CD8-positive, alpha-beta memory T cell (primary cell): ENCODE measurements at regions not wholly inside any gene's neighbourhood (a gene's known extent, or its start where the extent isn't known, plus 50 kb on each side); places are given as distances from the start of the nearest gene placed in this dataset.

Experiments
- CTCF ChIA-PET: fragments of 350-600 bp; sonication (Branson Sonifier 250); formaldehyde crosslinking; loops from one replicate; lab custom pipeline; 2021; ENCODE audit warnings: antibody characterized with exemption; lab: Charles Lee
- POLR2A ChIA-PET: fragments of 350-600 bp; sonication (Branson Sonifier 250); formaldehyde crosslinking; loops from one replicate; lab custom pipeline; 2021; ENCODE audit warnings: antibody characterized with exemption; lab: Charles Lee
- DNase-seq, 5 donors: peaks; one replicate each; pipeline versions ENCODE4 v3.0.0 to v3.0.0-alpha.2; 2020 to 2022; ENCODE audit warnings: mixed read lengths in 1 of 5
- H3K27ac ChIP-seq: one replicate; pipeline ENCODE4 v1.7.0; 2013; ENCODE audit warnings: low read depth, mild to moderate bottlenecking, low read length, moderate library complexity
- H3K27me3 ChIP-seq: 2 replicates; pipeline ENCODE4 v1.7.0; 2013; ENCODE audit warnings: low read length, mild to moderate bottlenecking; ENCODE audit not compliant: insufficient read depth, poor library complexity, severe bottlenecking
- H3K36me3 ChIP-seq: 2 replicates; pipeline ENCODE4 v1.7.0; 2013; ENCODE audit warnings: mild to moderate bottlenecking, low read length, moderate library complexity; ENCODE audit not compliant: insufficient read depth
- H3K4me1 ChIP-seq: 2 replicates; pipeline ENCODE4 v1.7.0; 2013; ENCODE audit warnings: mild to moderate bottlenecking, low read length, moderate library complexity; ENCODE audit not compliant: insufficient read depth
- H3K4me3 ChIP-seq: 2 replicates; pipeline ENCODE4 v1.7.0; 2013; ENCODE audit warnings: mild to moderate bottlenecking, low read length
- H3K9me3 ChIP-seq: 2 replicates; pipeline ENCODE4 v1.7.0; 2013; ENCODE audit warnings: mild to moderate bottlenecking, low read length
- H3K27ac Mint-ChIP-seq, 8 donors: one replicate each; pipeline ENCODE4 v1.8.0; 2020 to 2021; ENCODE audit warnings: mixed read lengths in 8 of 8, mild to moderate bottlenecking in 6 of 8, inconsistent platforms in 3 of 8, moderate library complexity in 3 of 8
- H3K27me3 Mint-ChIP-seq, 2 donors: one replicate each; pipeline ENCODE4 v1.8.0; 2020 to 2021; ENCODE audit warnings: mixed read lengths in 2 of 2, mild to moderate bottlenecking in 1 of 2, moderate library complexity in 1 of 2
- H3K36me3 Mint-ChIP-seq, 3 donors: one replicate each; pipeline ENCODE4 v1.8.0; 2020 to 2021; ENCODE audit warnings: mixed read lengths in 3 of 3, inconsistent platforms in 1 of 3, mild to moderate bottlenecking in 1 of 3
- H3K4me1 Mint-ChIP-seq, 3 donors: one replicate each; pipeline ENCODE4 v1.8.0; 2020 to 2021; ENCODE audit warnings: mixed read lengths in 3 of 3, inconsistent platforms in 1 of 3, mild to moderate bottlenecking in 1 of 3
- H3K4me3 Mint-ChIP-seq, 7 donors: one replicate each; pipeline ENCODE4 v1.8.0; 2020 to 2021; ENCODE audit warnings: mixed read lengths in 7 of 7, mild to moderate bottlenecking in 6 of 7, moderate library complexity in 4 of 7, inconsistent platforms in 2 of 7
- H3K9me3 Mint-ChIP-seq, 5 donors: one replicate each; pipeline ENCODE4 v1.8.0; 2020 to 2022; ENCODE audit warnings: mixed read lengths in 5 of 5, mild to moderate bottlenecking in 3 of 5, moderate library complexity in 2 of 5, inconsistent platforms in 1 of 5

- CTCF ChIA-PET = no interaction called here
- H3K27me3 Mint-ChIP-seq = peaks cover 5% of the 10 kb centered on the region in 2 donors
- POLR2A ChIA-PET = no interaction called here
These were observed 244.2 kb upstream of the NR3C2 start for GRCh38 chr4:148686449-148686848.

GRCh38 chr4:148684638-148685037, 242.4 kb upstream of the NR3C2 start:
- peaks cover 0 to 2% (median 0%) of the 10 kb centered on the region in 5 donors for H3K9me3 Mint-ChIP-seq
- ChIA-PET CTCF (no interaction called here), POLR2A (no interaction called here)
- no peak overlapping the region for H3K4me3 ChIP-seq
- H3K4me1 Mint-ChIP-seq = no peaks in the 10 kb centered on the region
- no peak overlapping the region for H3K4me3 Mint-ChIP-seq
- no peaks in the 10 kb centered on the region for H3K36me3 Mint-ChIP-seq
- H3K4me1 ChIP-seq = no peaks in the 10 kb centered on the region
- H3K27me3 ChIP-seq = no peaks in the 10 kb centered on the region
- DNase-seq = no peak
- no peaks in the 10 kb centered on the region for H3K36me3 ChIP-seq
- peaks cover 1 to 5% of the 10 kb centered on the region in 2 donors for H3K27me3 Mint-ChIP-seq
- no peak overlapping the region for H3K27ac ChIP-seq
- no peak overlapping the region for H3K27ac Mint-ChIP-seq
- no peaks in the 10 kb centered on the region for H3K9me3 ChIP-seq

More at GRCh38 chr4:148686449-148686848, 244.2 kb upstream of the NR3C2 start:
- no peaks in the 10 kb centered on the region for H3K4me1 ChIP-seq
- H3K4me1 Mint-ChIP-seq = no peaks in the 10 kb centered on the region
- H3K27ac Mint-ChIP-seq = no peak overlapping the region
- no peaks in the 10 kb centered on the region for H3K9me3 ChIP-seq
- no peak overlapping the region for H3K27ac ChIP-seq
- DNase-seq = no peak
- H3K36me3 Mint-ChIP-seq = no peaks in the 10 kb centered on the region
- peaks cover 0 to 3% (median 0%) of the 10 kb centered on the region in 5 donors for H3K9me3 Mint-ChIP-seq
- H3K27me3 ChIP-seq = no peaks in the 10 kb centered on the region
- no peaks in the 10 kb centered on the region for H3K36me3 ChIP-seq
- no peak overlapping the region for H3K4me3 Mint-ChIP-seq
- no peak overlapping the region for H3K4me3 ChIP-seq

GRCh38 chr4:148680884-148681283, 238.7 kb upstream of the NR3C2 start:
- ChIA-PET CTCF (no interaction called here), POLR2A (no interaction called here)
- no peak for DNase-seq
- Mint-ChIP-seq H3K9me3 (no peaks in the 10 kb centered on the region), H3K36me3 (no peaks in the 10 kb centered on the region), H3K4me1 (no peaks in the 10 kb centered on the region), H3K27me3 (peaks cover 0 to 5% of the 10 kb centered on the region in 2 donors), H3K27ac (no peak overlapping the region), H3K4me3 (no peak overlapping the region)
- no peak overlapping the region for H3K4me3 ChIP-seq
- H3K27me3 ChIP-seq = no peaks in the 10 kb centered on the region
- no peak overlapping the region for H3K27ac ChIP-seq
- no peaks in the 10 kb centered on the region for H3K36me3 ChIP-seq
- no peaks in the 10 kb centered on the region for H3K4me1 ChIP-seq
- no peaks in the 10 kb centered on the region for H3K9me3 ChIP-seq

GRCh38 chr4:148676344-148676743, 234.1 kb upstream of the NR3C2 start:
- no peak overlapping the region for H3K27ac ChIP-seq
- CTCF ChIA-PET = no interaction called here
- no peaks in the 10 kb centered on the region for H3K36me3 ChIP-seq
- no peak overlapping the region for H3K4me3 ChIP-seq
- Mint-ChIP-seq H3K36me3 (no peaks in the 10 kb centered on the region), H3K27me3 (peaks cover 0 to 3% of the 10 kb centered on the region in 2 donors), H3K9me3 (no peaks in the 10 kb centered on the region), H3K4me1 (no peaks in the 10 kb centered on the region), H3K27ac (no peak overlapping the region), H3K4me3 (no peak overlapping the region)
- no peak for DNase-seq
- POLR2A ChIA-PET = no interaction called here
- H3K4me1 ChIP-seq = no peaks in the 10 kb centered on the region
- H3K27me3 ChIP-seq = no peaks in the 10 kb centered on the region
- H3K9me3 ChIP-seq = no peaks in the 10 kb centered on the region

- Histone ChIP-seq H3K4me1 (no peaks in the 10 kb centered on the region), H3K36me3 (no peaks in the 10 kb centered on the region), H3K9me3 (no peaks in the 10 kb centered on the region), H3K27me3 (no peaks in the 10 kb centered on the region), H3K27ac (no peak overlapping the region), H3K4me3 (no peak overlapping the region)
- Mint-ChIP-seq H3K27ac (no peak overlapping the region), H3K9me3 (no peaks in the 10 kb centered on the region), H3K36me3 (no peaks in the 10 kb centered on the region), H3K4me1 (no peaks in the 10 kb centered on the region), H3K4me3 (no peak overlapping the region), H3K27me3 (peaks cover 0 to 8% of the 10 kb centered on the region in 2 donors)
- POLR2A ChIA-PET = no interaction called here
- DNase-seq = no peak
- CTCF ChIA-PET = no interaction called here
These were observed 232.7 kb upstream of the NR3C2 start for GRCh38 chr4:148674876-148675275.

GRCh38 chr4:148664636-148665035, 222.4 kb upstream of the NR3C2 start:
- H3K36me3 ChIP-seq = no peaks in the 10 kb centered on the region
- H3K9me3 ChIP-seq = no peaks in the 10 kb centered on the region
- H3K4me1 ChIP-seq = no peaks in the 10 kb centered on the region
- DNase-seq = no peak
- no peaks in the 10 kb centered on the region for H3K4me1 Mint-ChIP-seq
- no peak overlapping the region for H3K27ac ChIP-seq
- CTCF ChIA-PET = no interaction called here
- no peak overlapping the region for H3K4me3 Mint-ChIP-seq
- POLR2A ChIA-PET = no interaction called here
- H3K9me3 Mint-ChIP-seq = no peaks in the 10 kb centered on the region
- peaks cover 0 to 7% (median 3%) of the 10 kb centered on the region in 3 donors for H3K36me3 Mint-ChIP-seq
- H3K4me3 ChIP-seq = no peak overlapping the region
- no peak overlapping the region for H3K27ac Mint-ChIP-seq
- no peaks in the 10 kb centered on the region for H3K27me3 ChIP-seq
- peaks cover 2 to 6% of the 10 kb centered on the region in 2 donors for H3K27me3 Mint-ChIP-seq

GRCh38 chr4:148654131-148654530, 211.9 kb upstream of the NR3C2 start:
- Mint-ChIP-seq H3K4me1 (no peaks in the 10 kb centered on the region), H3K27me3 (no peaks in the 10 kb centered on the region), H3K36me3 (no peaks in the 10 kb centered on the region), H3K27ac (peak overlapping the region in 1 of 8 donors; percentile 26), H3K9me3 (no peaks in the 10 kb centered on the region), H3K4me3 (no peak overlapping the region)
- no peaks in the 10 kb centered on the region for H3K27me3 ChIP-seq
- H3K4me3 ChIP-seq = no peak overlapping the region
- DNase-seq = no peak
- no peak overlapping the region for H3K27ac ChIP-seq
- ChIA-PET POLR2A (no interaction called here), CTCF (no interaction called here)
- no peaks in the 10 kb centered on the region for H3K9me3 ChIP-seq
- no peaks in the 10 kb centered on the region for H3K36me3 ChIP-seq
- no peaks in the 10 kb centered on the region for H3K4me1 ChIP-seq

GRCh38 chr4:148653681-148654080, 211.5 kb upstream of the NR3C2 start:
- Histone ChIP-seq H3K27me3 (no peaks in the 10 kb centered on the region), H3K4me1 (no peaks in the 10 kb centered on the region), H3K36me3 (no peaks in the 10 kb centered on the region), H3K4me3 (no peak overlapping the region), H3K9me3 (no peaks in the 10 kb centered on the region), H3K27ac (no peak overlapping the region)
- CTCF ChIA-PET = no interaction called here
- Mint-ChIP-seq H3K27ac (peak overlapping the region in 1 of 8 donors; percentile 26), H3K9me3 (no peaks in the 10 kb centered on the region), H3K4me1 (no peaks in the 10 kb centered on the region), H3K4me3 (no peak overlapping the region), H3K36me3 (no peaks in the 10 kb centered on the region), H3K27me3 (peaks cover 0 to under 1% of the 10 kb centered on the region in 2 donors)
- POLR2A ChIA-PET = no interaction called here
- DNase-seq = no peak

- CTCF ChIA-PET = no interaction called here
These were observed 209.8 kb upstream of the NR3C2 start for GRCh38 chr4:148651991-148652390.

More at GRCh38 chr4:148651991-148652390, 209.8 kb upstream of the NR3C2 start:
- H3K4me1 ChIP-seq = no peaks in the 10 kb centered on the region
- DNase-seq = no peak
- Mint-ChIP-seq H3K27me3 (peaks cover 0 to 3% of the 10 kb centered on the region in 2 donors), H3K9me3 (no peaks in the 10 kb centered on the region), H3K4me3 (no peak overlapping the region), H3K4me1 (no peaks in the 10 kb centered on the region), H3K36me3 (no peaks in the 10 kb centered on the region), H3K27ac (no peak overlapping the region)
- no peaks in the 10 kb centered on the region for H3K9me3 ChIP-seq
- POLR2A ChIA-PET = no interaction called here
- no peaks in the 10 kb centered on the region for H3K36me3 ChIP-seq
- H3K27me3 ChIP-seq = no peaks in the 10 kb centered on the region
- no peak overlapping the region for H3K27ac ChIP-seq
- H3K4me3 ChIP-seq = no peak overlapping the region
